ENCODE measurements at regions not wholly inside any gene's neighbourhood (a gene's known extent, or its start where the extent isn't known, plus 50 kb on each side); places are given as distances from the start of the nearest gene placed in this dataset.

- H3K27ac ChIP-seq (ENCODE audit: insufficient read depth, low read length), result no peak overlapping the region
- no peaks in the 10 kb centered on the region for H3K27me3 ChIP-seq (ENCODE audit: control insufficient read depth, insufficient read depth, low read length)
- no peaks in the 10 kb centered on the region for H3K4me1 ChIP-seq (ENCODE audit: control insufficient read depth, extremely low read depth, insufficient read depth, low read length)
- no peaks in the 10 kb centered on the region for H3K36me3 ChIP-seq (ENCODE audit: control insufficient read depth, insufficient read depth, low read length)
- no peak overlapping the region for H3K4me2 ChIP-seq (ENCODE audit: extremely low read depth, insufficient read depth, low read length)
- H3K9ac ChIP-seq (ENCODE audit: insufficient read depth, low read length), result no peak overlapping the region
- no peak overlapping the region for H3K4me3 ChIP-seq (replicated peaks in 1 of 4; ENCODE audit: control extremely low read depth in 1 of 4, insufficient read depth in 1 of 4, low read depth in 3 of 4, low read length in 4 of 4)
- H4K20me1 ChIP-seq (ENCODE audit: control insufficient read depth, extremely low read depth, insufficient read depth, low read length), result no peaks in the 10 kb centered on the region
- H3K9me3 ChIP-seq (ENCODE audit: control insufficient read depth, insufficient read depth, low read depth, low read length), result no peaks in the 10 kb centered on the region
- H3K79me2 ChIP-seq (ENCODE audit: control insufficient read depth, insufficient read depth, low read length), result no peaks in the 10 kb centered on the region
- H2AFZ ChIP-seq (ENCODE audit: low read length), result no peak overlapping the region
- TF ChIP-seq CTCF (conservative IDR thresholded peaks at IDR 0.05 in 1 of 2, IDR thresholded peaks at IDR 0.05 in 1 of 2; ENCODE audit: low read depth in 1 of 2, low read length in 2 of 2) (no peak), EZH2 (IDR thresholded peaks at IDR 0.05; ENCODE audit: low read length, missing control alignments) (no peak)
- peak; percentile 7 to 12 for DNase-seq (ENCODE audit: low read depth in 2 of 2)
Measured at GRCh38 chr1:88357729-88358128, 326.3 kb upstream of the PKN2 start.

- no peak overlapping the region for H2AFZ ChIP-seq (ENCODE audit: low read length)
- H3K79me2 ChIP-seq (ENCODE audit: control insufficient read depth, insufficient read depth, low read length), result no peaks in the 10 kb centered on the region
- H3K27ac ChIP-seq (ENCODE audit: insufficient read depth, low read length), result no peak overlapping the region
- H3K4me2 ChIP-seq (ENCODE audit: extremely low read depth, insufficient read depth, low read length), result no peak overlapping the region
- no peaks in the 10 kb centered on the region for H3K4me1 ChIP-seq (ENCODE audit: control insufficient read depth, extremely low read depth, insufficient read depth, low read length)
- TF ChIP-seq EZH2 (IDR thresholded peaks at IDR 0.05; ENCODE audit: low read length, missing control alignments), result no peak
- no peak for TF ChIP-seq CTCF (conservative IDR thresholded peaks at IDR 0.05 in 1 of 2, IDR thresholded peaks at IDR 0.05 in 1 of 2; ENCODE audit: low read depth in 1 of 2, low read length in 2 of 2)
- no peak overlapping the region for H3K4me3 ChIP-seq (replicated peaks in 1 of 4; ENCODE audit: control extremely low read depth in 1 of 4, insufficient read depth in 1 of 4, low read depth in 3 of 4, low read length in 4 of 4)
- H3K9me3 ChIP-seq (ENCODE audit: control insufficient read depth, insufficient read depth, low read depth, low read length), result no peaks in the 10 kb centered on the region
- no peaks in the 10 kb centered on the region for H3K36me3 ChIP-seq (ENCODE audit: control insufficient read depth, insufficient read depth, low read length)
- no peak overlapping the region for H3K9ac ChIP-seq (ENCODE audit: insufficient read depth, low read length)
- peak in 1 of 2 donors; percentile 9 for DNase-seq (ENCODE audit: low read depth in 2 of 2)
- no peaks in the 10 kb centered on the region for H4K20me1 ChIP-seq (ENCODE audit: control insufficient read depth, extremely low read depth, insufficient read depth, low read length)
- H3K27me3 ChIP-seq (ENCODE audit: control insufficient read depth, insufficient read depth, low read length), result no peaks in the 10 kb centered on the region
Measured at GRCh38 chr1:88371436-88372023, 312.5 kb upstream of the PKN2 start.

- H3K4me2 ChIP-seq (ENCODE audit: extremely low read depth, insufficient read depth, low read length), result no peak overlapping the region
- H2AFZ ChIP-seq (ENCODE audit: low read length), result no peak overlapping the region
- no peaks in the 10 kb centered on the region for H3K79me2 ChIP-seq (ENCODE audit: control insufficient read depth, insufficient read depth, low read length)
- no peak overlapping the region for H3K9ac ChIP-seq (ENCODE audit: insufficient read depth, low read length)
- H3K9me3 ChIP-seq (ENCODE audit: control insufficient read depth, insufficient read depth, low read depth, low read length), result no peaks in the 10 kb centered on the region
- DNase-seq (ENCODE audit: low read depth in 2 of 2), result no peak
- H3K36me3 ChIP-seq (ENCODE audit: control insufficient read depth, insufficient read depth, low read length), result no peaks in the 10 kb centered on the region
- no peaks in the 10 kb centered on the region for H4K20me1 ChIP-seq (ENCODE audit: control insufficient read depth, extremely low read depth, insufficient read depth, low read length)
- no peak overlapping the region for H3K27ac ChIP-seq (ENCODE audit: insufficient read depth, low read length)
- no peaks in the 10 kb centered on the region for H3K27me3 ChIP-seq (ENCODE audit: control insufficient read depth, insufficient read depth, low read length)
- no peak for TF ChIP-seq CTCF (conservative IDR thresholded peaks at IDR 0.05 in 1 of 2, IDR thresholded peaks at IDR 0.05 in 1 of 2; ENCODE audit: low read depth in 1 of 2, low read length in 2 of 2)
- no peak for TF ChIP-seq EZH2 (IDR thresholded peaks at IDR 0.05; ENCODE audit: low read length, missing control alignments)
- H3K4me3 ChIP-seq (replicated peaks in 1 of 4; ENCODE audit: control extremely low read depth in 1 of 4, insufficient read depth in 1 of 4, low read depth in 3 of 4, low read length in 4 of 4), result no peak overlapping the region
- H3K4me1 ChIP-seq (ENCODE audit: control insufficient read depth, extremely low read depth, insufficient read depth, low read length), result no peaks in the 10 kb centered on the region
Measured at GRCh38 chr1:88375977-88376376, 308.1 kb upstream of the PKN2 start.

Measured in fibroblast of lung (primary cell).